ENCODE measurements at regions not wholly inside any gene's neighbourhood (a gene's known extent, or its start where the extent isn't known, plus 50 kb on each side); places are given as distances from the start of the nearest gene placed in this dataset.

DNA sequence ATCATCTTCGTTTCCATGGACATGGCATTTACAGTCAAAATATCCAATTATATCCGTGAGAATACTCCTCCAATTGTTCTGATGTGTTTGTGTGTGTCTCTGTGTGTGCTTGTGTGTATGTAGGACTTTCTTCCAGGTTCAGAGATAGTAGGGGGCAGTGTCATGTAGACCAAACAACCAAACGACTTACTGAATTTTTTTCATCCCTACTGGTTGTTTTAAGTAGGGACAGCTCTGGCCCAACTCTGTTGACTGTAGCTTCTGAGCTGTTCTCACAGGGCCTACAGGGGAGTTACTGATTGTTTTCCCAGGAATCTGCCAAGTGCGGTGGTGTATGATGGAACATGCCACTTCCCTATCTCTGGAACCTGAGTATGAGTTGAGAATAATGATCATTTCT, 69.6 kb downstream of the ETAA1 start:
- no peak for TF ChIP-seq CTCF (IDR thresholded peaks at IDR 0.05; ENCODE audit: poor library complexity)
- no peak for TF ChIP-seq EZH2phosphoT487 (IDR thresholded peaks at IDR 0.05; ENCODE audit: low read depth, severe bottlenecking, unreplicated experiment)

All from hepatocyte (in vitro differentiated cells).